ENCODE measurements at regions not wholly inside any gene's neighbourhood (a gene's known extent, or its start where the extent isn't known, plus 50 kb on each side); places are given as distances from the start of the nearest gene placed in this dataset.

- DNase-seq, result no peak
Observed at GRCh38 chr6:88377976-88378568, 211.9 kb upstream of the CNR1 start.

DNA sequence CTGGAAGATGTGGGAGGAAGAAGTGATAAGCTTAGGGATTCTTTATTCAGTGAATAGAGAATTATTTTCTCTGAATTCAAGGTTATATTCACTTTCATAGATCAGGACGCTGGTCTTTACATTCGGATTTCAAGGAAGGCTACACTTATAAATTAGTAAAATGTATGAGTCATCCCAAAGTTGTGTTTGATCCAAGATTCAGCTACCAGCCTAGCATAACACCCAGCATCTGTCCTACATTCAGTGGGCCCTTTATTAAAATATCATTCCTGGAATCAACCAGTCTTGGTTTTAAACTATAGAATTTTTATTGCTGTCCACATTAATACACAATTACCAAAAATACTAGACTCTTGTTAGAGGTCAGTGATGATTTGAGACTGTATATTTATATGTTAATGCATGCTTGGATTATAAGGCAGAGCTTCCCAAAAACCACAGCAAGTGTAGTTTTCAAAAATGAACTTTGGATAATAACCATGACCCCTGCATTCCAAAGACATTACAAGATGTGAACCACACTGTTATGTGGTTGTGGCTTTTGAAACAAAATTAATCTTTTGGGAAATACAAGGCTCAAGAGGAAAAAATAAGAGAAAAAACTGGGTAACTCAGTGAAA is 210.7 kb upstream of the CNR1 start:
- no peak for DNase-seq

GRCh38 chr6:88376197-88376596 is 210.1 kb upstream of the CNR1 start:
- DNase-seq, result no peak

DNA sequence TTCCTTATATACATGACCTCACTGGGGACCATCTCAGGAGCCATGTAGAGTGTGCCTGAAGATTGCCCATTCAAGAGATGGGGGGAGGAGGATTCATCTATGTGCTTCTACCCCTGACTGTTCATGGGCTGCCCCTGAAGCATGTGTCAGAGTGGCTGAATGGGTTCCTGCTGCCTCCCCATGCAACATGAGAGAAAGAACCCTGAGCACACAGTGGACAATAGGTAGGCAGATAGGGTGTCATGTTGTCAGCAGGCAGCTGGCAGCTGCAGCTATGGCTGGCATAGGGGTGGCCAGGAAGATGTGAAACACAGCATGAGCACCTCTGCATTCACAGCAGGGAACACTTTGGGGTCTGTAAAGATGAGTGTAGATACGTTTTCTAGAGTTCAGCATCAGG is 208.4 kb upstream of the CNR1 start:
- DNase-seq, result no peak

DNA sequence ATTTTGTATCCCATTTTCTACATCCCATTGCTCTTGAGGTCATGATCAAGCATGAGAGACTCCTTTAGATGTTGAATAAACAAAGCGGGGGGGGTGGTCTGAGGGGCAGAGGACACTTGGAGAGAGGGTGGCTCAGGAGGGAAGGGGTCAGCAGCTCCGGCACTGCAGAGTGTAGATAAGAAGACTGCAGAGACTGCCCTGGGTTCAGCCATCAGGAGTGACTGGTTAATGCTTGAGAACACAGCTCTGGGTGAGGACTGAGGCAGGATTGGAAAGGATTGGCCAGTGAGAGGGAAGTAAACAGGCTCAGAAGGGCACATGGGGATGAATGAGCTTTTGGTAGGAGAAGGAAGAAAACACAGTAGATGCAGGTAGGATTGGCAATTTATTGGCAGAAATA is 205.3 kb upstream of the CNR1 start:
- DNase-seq, result no peak

- DNase-seq, result no peak
Observed at GRCh38 chr6:88370127-88370710, 204.1 kb upstream of the CNR1 start.

DNA sequence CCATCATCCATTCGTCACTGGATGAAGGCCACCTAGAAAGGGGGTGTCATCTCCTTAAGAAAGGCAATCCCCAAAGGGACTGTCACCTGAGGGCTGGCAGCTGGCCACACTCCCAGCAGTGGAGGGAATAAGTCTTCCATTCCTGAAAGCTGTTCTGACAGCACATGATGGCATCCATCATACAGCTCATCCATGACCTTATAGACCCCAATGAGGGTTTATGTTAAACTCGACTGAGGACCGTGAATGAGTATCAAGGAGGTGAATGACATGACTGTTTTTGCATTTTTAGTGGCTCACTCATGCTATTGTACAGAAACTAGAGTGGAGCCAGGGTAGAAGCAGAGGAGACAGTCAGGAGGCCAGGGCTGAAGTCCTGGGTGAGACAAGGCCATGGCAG is 203.1 kb upstream of the CNR1 start:
- DNase-seq, result no peak

- no peak for DNase-seq
Observed at GRCh38 chr6:88368071-88368787, 202.1 kb upstream of the CNR1 start.

GRCh38 chr6:88367248-88367647 is 201.1 kb upstream of the CNR1 start:
- no peak for DNase-seq

GRCh38 chr6:88366672-88367071 is 200.5 kb upstream of the CNR1 start:
- DNase-seq, result no peak

GRCh38 chr6:88365656-88366055 is 199.5 kb upstream of the CNR1 start:
- no peak for DNase-seq

- DNase-seq, result no peak
Observed at GRCh38 chr6:88365230-88365629, 199.1 kb upstream of the CNR1 start.

- DNase-seq, result no peak
Observed at GRCh38 chr6:88361754-88362153, 195.6 kb upstream of the CNR1 start.

DNA sequence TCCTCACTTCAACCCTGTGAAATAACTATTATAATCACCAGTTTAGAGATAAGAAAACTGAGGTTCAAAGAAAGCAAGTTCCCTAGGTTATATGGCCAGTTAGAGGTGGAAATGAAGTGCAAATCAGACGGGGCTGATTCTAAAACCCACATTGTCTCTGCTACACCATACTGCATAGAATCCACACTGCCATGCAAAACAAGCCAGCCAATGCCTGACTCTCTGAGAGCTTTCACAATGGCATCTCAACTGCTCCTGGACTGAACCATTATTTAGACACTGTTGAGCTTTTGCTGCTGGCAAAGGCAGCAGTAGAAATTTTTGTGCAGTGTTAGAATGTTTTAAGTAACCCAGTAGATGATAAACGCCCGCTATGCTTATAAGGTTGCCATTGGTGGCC is 195.2 kb upstream of the CNR1 start:
- DNase-seq, result no peak

- DNase-seq, result no peak
Observed at GRCh38 chr6:88360203-88360797, 194.2 kb upstream of the CNR1 start.

DNA sequence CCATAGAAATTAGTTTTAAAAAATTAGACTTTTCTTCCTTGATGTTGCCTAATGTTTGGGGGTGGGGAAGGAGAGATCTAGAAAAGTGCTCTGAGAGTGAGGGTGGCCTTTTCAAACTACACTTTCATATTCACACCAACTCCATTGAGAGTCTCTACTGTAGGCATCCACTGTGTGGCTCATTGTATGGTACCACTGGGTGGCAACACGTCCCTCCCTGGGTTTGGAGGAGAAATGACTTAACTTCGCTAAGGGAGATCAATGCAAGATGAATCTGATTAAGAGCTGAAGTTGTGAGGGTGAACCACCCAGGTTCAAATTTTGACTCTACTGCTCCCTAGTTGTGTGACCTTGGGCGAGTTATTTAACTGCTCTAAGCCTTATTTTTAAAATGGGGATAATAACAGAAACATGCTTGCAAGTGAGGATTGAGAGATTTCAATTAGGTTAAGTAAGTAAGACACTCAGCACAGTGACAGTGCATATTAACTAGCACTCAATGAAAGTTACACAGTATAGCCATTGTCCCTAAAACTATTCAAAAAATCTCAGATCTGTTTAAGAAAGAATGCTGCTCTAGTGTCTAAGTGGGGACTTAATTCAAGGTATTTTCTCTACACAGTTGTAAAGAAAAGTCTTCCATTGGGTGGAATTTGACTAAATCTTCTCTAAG is 193.5 kb upstream of the CNR1 start:
- DNase-seq, result no peak

DNA sequence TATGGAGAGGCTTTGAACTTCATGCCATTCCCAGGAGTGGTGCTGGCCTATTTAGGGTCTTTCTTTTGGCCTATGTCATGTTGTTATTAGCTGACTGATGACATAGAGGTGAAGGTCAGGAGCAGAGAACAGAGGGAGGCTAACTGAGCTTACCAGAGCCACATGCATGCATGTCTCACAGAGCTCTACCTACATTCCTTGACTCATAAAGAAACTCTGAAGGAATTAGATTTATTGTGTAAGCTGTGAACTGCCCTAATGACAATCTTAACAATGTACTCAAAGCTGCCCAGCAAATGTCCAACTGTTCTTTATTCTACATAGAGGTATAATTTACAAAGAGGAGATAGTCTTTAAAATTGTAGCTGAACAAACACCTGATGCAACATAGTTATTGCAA is 192.7 kb upstream of the CNR1 start:
- DNase-seq, result no peak

GRCh38 chr6:88349511-88349910 is 183.4 kb upstream of the CNR1 start:
- no peak for DNase-seq

GRCh38 chr6:88342336-88342735 is 176.2 kb upstream of the CNR1 start:
- DNase-seq, result no peak

DNA sequence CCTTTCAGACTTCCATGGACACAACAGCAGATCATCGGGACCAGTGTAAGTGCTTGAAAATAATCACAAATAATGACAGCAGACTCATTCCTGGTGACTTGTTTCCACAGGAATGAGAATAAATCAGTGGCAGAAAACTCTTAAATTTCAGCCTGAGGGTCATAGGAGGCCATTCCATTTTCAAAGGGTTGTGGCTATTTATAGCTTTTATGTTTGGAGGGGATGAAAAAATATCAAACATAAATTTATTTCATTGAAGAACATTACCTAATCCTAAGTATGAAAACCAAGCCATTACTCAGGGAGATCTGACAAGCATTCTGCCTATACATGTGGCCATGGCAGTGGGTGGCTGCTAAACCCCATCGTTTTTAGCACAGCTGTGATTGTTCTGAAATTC is 173.6 kb upstream of the CNR1 start:
- no peak for DNase-seq

DNA sequence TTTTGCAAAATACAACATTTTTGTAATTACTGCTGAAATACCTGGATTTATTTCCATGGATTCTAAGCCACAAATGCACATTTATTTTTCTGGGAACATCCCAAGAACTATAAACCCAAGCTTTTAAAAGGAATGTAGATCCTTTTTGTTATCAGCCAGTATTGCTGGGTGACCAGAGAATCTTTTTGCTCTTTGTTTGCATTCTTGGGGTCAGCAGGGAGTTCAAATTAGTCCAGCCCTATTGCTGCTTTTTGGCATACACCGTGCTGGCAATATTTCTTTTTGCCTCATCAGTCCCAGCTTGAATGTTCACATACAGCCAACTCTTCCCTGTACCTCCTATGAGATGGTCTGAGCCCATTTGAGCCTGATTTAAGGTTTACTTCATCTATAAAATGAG is 155.2 kb upstream of the CNR1 start:
- no peak for DNase-seq

DNA sequence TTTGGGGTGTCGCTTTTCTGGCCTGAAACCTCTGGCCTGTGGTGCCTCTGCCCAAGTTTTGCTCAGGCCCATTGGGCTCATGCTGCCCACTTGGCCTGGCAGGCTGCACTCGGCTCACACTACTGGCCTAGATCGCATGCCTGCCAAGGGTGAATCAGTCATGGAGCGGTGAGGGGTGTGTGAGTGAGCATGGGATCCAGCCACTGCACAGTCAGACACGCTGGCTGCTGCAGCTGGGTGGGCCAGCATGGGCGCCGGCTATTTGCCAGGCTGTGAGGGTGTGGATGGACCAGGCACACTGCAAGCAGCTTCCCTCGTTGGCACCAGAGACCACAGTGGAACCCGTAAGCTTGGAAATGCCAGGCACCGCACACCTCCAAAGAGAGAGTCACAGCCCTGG is 145.4 kb upstream of the CNR1 start:
- no peak for DNase-seq

DNA sequence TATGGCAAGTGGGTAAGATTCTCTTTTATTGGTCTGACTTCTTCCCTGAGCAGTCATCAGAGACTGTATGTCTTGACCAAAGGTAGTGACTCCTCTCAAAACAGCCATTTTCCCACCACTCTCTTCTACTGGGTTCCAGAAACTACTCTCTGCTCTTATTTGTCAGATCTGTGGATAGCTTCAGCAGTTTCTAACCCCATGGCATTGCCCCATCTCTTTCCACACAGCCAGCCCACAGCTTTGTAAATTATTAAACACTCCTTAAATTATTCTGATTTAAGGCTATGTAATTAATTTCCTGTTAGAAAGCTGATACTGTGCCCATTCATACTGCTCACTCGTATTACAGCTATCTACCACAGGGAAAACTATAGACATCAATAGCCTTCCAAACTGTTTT is 138.4 kb upstream of the CNR1 start:
- DNase-seq, result no peak

All from stimulated activated CD8-positive, alpha-beta memory T cell treated with anti-CD3 and anti-CD28 coated beads, Interleukin-4, amount 100 ng/mL, for 48 hours (primary cell).